K562 (cell line): ENCODE measurements at regions not wholly inside any gene's neighbourhood (a gene's known extent, or its start where the extent isn't known, plus 50 kb on each side); places are given as distances from the start of the nearest gene placed in this dataset.

ENCODE experiments used
- ATAC-seq: fragments of 200-7000 bp; cut with Tn5 transposase; 3 replicates; pipeline ENCODE4 v1.9.1; 2020; ENCODE audit warnings: moderate library complexity
- BruUV-seq: library from RNA; stranded (reverse); fragments of 400-500 nt; replicated peaks from 2 replicates; lab custom pipeline; 2021; lab: Mats Ljungman, UMichigan
- CTCF ChIA-PET: fragments of 300-600 bp; formaldehyde crosslinking; extraction: SDS; loops from one replicate; lab custom pipeline; 2021; ENCODE audit warnings: low intra/inter-chr PET ratio; lab: Yijun Ruan, JAX
- POLR2A ChIA-PET: fragments of 300-600, 350-650 bp; sonication (Branson Sonifier 250); formaldehyde crosslinking; extraction: SDS; loops from one replicate; lab custom pipeline; 2021; ENCODE audit warnings: antibody characterized with exemption, inconsistent platforms; lab: Yijun Ruan, JAX
- DNase-seq, 4 experiments: peaks; one replicate each; pipeline versions ENCODE4 v3.0.0 to v3.0.0-alpha.2; 2011 to 2018; ENCODE audit warnings: low spot score in 3 of 4, mixed read lengths in 3 of 4; ENCODE audit errors: extremely low read depth in 1 of 4
- FAIRE-seq: peaks from 2 replicates; lab custom pipeline; 2011; peaks lifted over from hg19 to GRCh38; lab: Jason Lieb, UNC
- H2AFZ ChIP-seq: 2 replicates; pipeline ENCODE4 v1.6.0; 2011; ENCODE audit warnings: low read depth, low read length, control low read depth, inconsistent platforms
- H3K27ac ChIP-seq: fragments of 200-600 bp; 3 replicates; pipeline ENCODE4 v1.8.0; 2011; ENCODE audit warnings: low read depth, mild to moderate bottlenecking, control low read depth, inconsistent platforms, low read length, moderate library complexity, mixed read lengths; ENCODE audit errors: extremely low read depth
- H3K27me3 ChIP-seq, 2 experiments: fragments of 300-600 bp in 1 of 2; 2 replicates in 1 of 2; 3 replicates in 1 of 2; pipeline versions ENCODE4 v1.6.0 to v1.8.0; 2011; ENCODE audit warnings: inconsistent platforms in 2 of 2, low read length in 2 of 2, mild to moderate bottlenecking in 1 of 2, mixed read lengths in 1 of 2, moderate library complexity in 1 of 2; ENCODE audit not compliant: control insufficient read depth in 2 of 2, insufficient read depth in 2 of 2
- H3K36me3 ChIP-seq: fragments of 300-600 bp; 3 replicates; pipeline ENCODE4 v1.8.0; 2011; ENCODE audit warnings: mild to moderate bottlenecking, low read length, inconsistent platforms; ENCODE audit not compliant: control insufficient read depth, insufficient read depth
- H3K4me1 ChIP-seq, 2 experiments: fragments of 200-600 bp in 1 of 2; replicated peaks in 1 of 2; 2 replicates in 1 of 2; 3 replicates in 1 of 2; pipeline versions ENCODE4 v1.5.1 to v1.8.0; 2011; ENCODE audit warnings: inconsistent platforms in 2 of 2, low read length in 2 of 2, mild to moderate bottlenecking in 1 of 2, mixed read lengths in 1 of 2, moderate library complexity in 1 of 2; ENCODE audit not compliant: control insufficient read depth in 2 of 2, insufficient read depth in 2 of 2
- H3K4me2 ChIP-seq: 2 replicates; pipeline ENCODE4 v1.6.1; 2011; ENCODE audit warnings: low read length, control low read depth, inconsistent platforms, mixed read lengths; ENCODE audit not compliant: insufficient read depth
- H3K4me3 ChIP-seq: fragments of 200-600 bp; sonication (generic), shearing (Covaris generic); 2 replicates; pipeline ENCODE4 v1.5.1; 2016; ENCODE audit warnings: control low read depth, inconsistent platforms
- H3K79me2 ChIP-seq: fragments of 200-600 bp; 3 replicates; pipeline ENCODE4 v1.8.0; 2011; ENCODE audit warnings: low read length, inconsistent platforms; ENCODE audit not compliant: control insufficient read depth, insufficient read depth
- H3K9ac ChIP-seq, 2 experiments: 2 replicates each; pipeline versions ENCODE4 v1.6.0 to v1.6.1; 2011; ENCODE audit warnings: low read depth in 2 of 2, low read length in 2 of 2, control low read depth in 1 of 2, inconsistent platforms in 1 of 2, mild to moderate bottlenecking in 1 of 2, mixed read lengths in 1 of 2; ENCODE audit not compliant: insufficient read depth in 1 of 2
- H3K9me1 ChIP-seq: one replicate; pipeline ENCODE4 v1.6.0; 2011; ENCODE audit warnings: inconsistent platforms, mild to moderate bottlenecking, low read length, moderate library complexity; ENCODE audit not compliant: control insufficient read depth, insufficient read depth
- H3K9me3 ChIP-seq: replicated peaks from 2 replicates; pipeline ENCODE4 v1.5.1; 2011; ENCODE audit warnings: low read depth, low read length, inconsistent platforms; ENCODE audit not compliant: control insufficient read depth, insufficient read depth
- H4K20me1 ChIP-seq: replicated peaks from 2 replicates; pipeline ENCODE4 v1.6.1; 2011; ENCODE audit warnings: low read length, inconsistent platforms, mixed read lengths; ENCODE audit not compliant: control insufficient read depth, insufficient read depth
- CSDE1 ChIP-seq, 2 experiments: fragments of 450-650 bp; IDR thresholded peaks; 2 replicates each; pipeline ENCODE4 v1.6.1; 2016; ENCODE audit warnings: mild to moderate bottlenecking in 1 of 2
- HDAC1 ChIP-seq, 2 experiments: fragments of 450-650 bp; IDR thresholded peaks; 2 replicates each; pipeline ENCODE4 v1.6.1; 2016 to 2017; ENCODE audit warnings: inconsistent platforms in 1 of 2, mild to moderate bottlenecking in 1 of 2, moderate library complexity in 1 of 2
- KLF16 ChIP-seq: IDR thresholded peaks from 2 replicates; pipeline ENCODE4 v1.6.1; 2016; ENCODE audit warnings: antibody characterized with exemption
- NKRF ChIP-seq: fragments of 450-650 bp; IDR thresholded peaks from 2 replicates; pipeline ENCODE4 v1.6.1; 2016; ENCODE audit warnings: borderline replicate concordance
- ZBTB43 ChIP-seq: sonication (generic); formaldehyde crosslinking; IDR thresholded peaks from 2 replicates; pipeline ENCODE4 v1.8.0; 2023; ENCODE audit warnings: mild to moderate bottlenecking, missing genetic modification reagents
- ZC3H11A ChIP-seq: IDR thresholded peaks from 2 replicates; pipeline ENCODE4 v1.6.1; 2012; ENCODE audit warnings: low read depth, low read length, improper control_type of control experiment
- ZNF184 ChIP-seq: sonication (generic); formaldehyde crosslinking; IDR thresholded peaks from 2 replicates; pipeline ENCODE4 v1.5.0; 2020; ENCODE audit warnings: missing genetic modification reagents
- WGBS: fragments of 100-300 bp; shearing (Covaris generic); methylation state at CpG from one replicate; pipeline ENCODE4 v1.1.6; 2016; ENCODE audit warnings: low coverage, mixed read lengths; ENCODE audit not compliant: insufficient coverage; ENCODE audit errors: missing lambda C conversion rate; 5-methylcytosine and 5-hydroxymethylcytosine counted together
- in situ Hi-C: fragments of 300-500 bp; cut with MboI; formaldehyde crosslinking; loops from 4 replicates; pipeline ENCODE4 v1.15.0; 2018; ENCODE audit warnings: inconsistent platforms, mixed read lengths
- intact Hi-C: fragments of 100-400 bp; cut with micrococcal nuclease; formaldehyde crosslinking; loops from 2 replicates; pipeline ENCODE4 v1.14.2; 2022

GRCh38 chr4:118587116-118587831, 97.9 kb upstream of the METTL14 start:
- ATAC-seq = no peak
- POLR2A ChIA-PET = no interaction called here
- CTCF ChIA-PET = no interaction called here

More at GRCh38 chr4:118587116-118587831, 97.9 kb upstream of the METTL14 start:
- H3K9me3 ChIP-seq = no peaks in the 10 kb centered on the region
- no TSS peak for BruUV-seq
- H3K27me3 ChIP-seq = no peaks in the 10 kb centered on the region
- H3K4me3 ChIP-seq = no peak overlapping the region
- in situ Hi-C loops = no loop called here
- H3K27ac ChIP-seq = no peak overlapping the region
- no peaks in the 10 kb centered on the region for H3K9me1 ChIP-seq
- H3K79me2 ChIP-seq = peaks cover 7% of the 10 kb centered on the region; the same call in 2 of the 3 replicates
- H3K4me1 ChIP-seq = peaks cover 4 to 20% of the 10 kb centered on the region in 2 experiments; a peak in 4 of 5 replicates
- TF ChIP-seq ZNF184 (no peak), ZC3H11A (no peak), HDAC1 (IDR thresholded peaks at IDR 0.05) (no peak), ZBTB43 (CRISPR knock-in tag) (no peak), KLF16 (no peak), CSDE1 (IDR thresholded peaks at IDR 0.05) (no peak), NKRF (no peak)
- no peak overlapping the region for H3K4me2 ChIP-seq
- no peak for DNase-seq
- 36% methylated on average over 9 of the region's 9 CpGs for WGBS
- H3K36me3 ChIP-seq = no peaks in the 10 kb centered on the region
- H4K20me1 ChIP-seq = no peaks in the 10 kb centered on the region
- no peak for FAIRE-seq
- H2AFZ ChIP-seq = peak overlapping the region; percentile 2; the same call in 1 of the 2 replicates
- intact Hi-C loops = no loop called here
- H3K9ac ChIP-seq = no peak overlapping the region
